BJ (cell line): ENCODE measurements at regions not wholly inside any gene's neighbourhood (a gene's known extent, or its start where the extent isn't known, plus 50 kb on each side); places are given as distances from the start of the nearest gene placed in this dataset.

Experiments
- CTCF ChIA-PET: fragments of 350-600 bp; formaldehyde crosslinking; extraction: SDS; loops from one replicate; lab custom pipeline; 2021; ENCODE audit warnings: antibody characterized with exemption, inconsistent platforms; lab: Yijun Ruan, JAX
- POLR2A ChIA-PET: fragments of 300-600 bp; sonication (Branson Sonifier 250); formaldehyde crosslinking; extraction: SDS; loops from one replicate; lab custom pipeline; 2021; ENCODE audit warnings: antibody characterized with exemption; lab: Charles Lee
- DNase-seq: peaks from one replicate; pipeline ENCODE4 v3.0.0-alpha.2; 2011; ENCODE audit warnings: low read depth
- H3K27me3 ChIP-seq: 2 replicates; pipeline ENCODE4 v1.6.0; 2011; ENCODE audit warnings: low read length; ENCODE audit not compliant: control insufficient read depth, insufficient read depth
- H3K36me3 ChIP-seq: 2 replicates; pipeline ENCODE4 v1.5.1; 2011; ENCODE audit warnings: low read length; ENCODE audit not compliant: control insufficient read depth, insufficient read depth
- H3K4me3 ChIP-seq: 2 replicates; pipeline ENCODE4 v1.5.1; 2011; ENCODE audit warnings: low read depth, mild to moderate bottlenecking, control low read depth, low read length
- CTCF ChIP-seq: IDR thresholded peaks from 2 replicates; pipeline ENCODE4 v1.5.1; 2011; ENCODE audit warnings: low read depth, mild to moderate bottlenecking, control low read depth, inconsistent platforms, low read length, moderate library complexity; ENCODE audit not compliant: insufficient read depth

DNA sequence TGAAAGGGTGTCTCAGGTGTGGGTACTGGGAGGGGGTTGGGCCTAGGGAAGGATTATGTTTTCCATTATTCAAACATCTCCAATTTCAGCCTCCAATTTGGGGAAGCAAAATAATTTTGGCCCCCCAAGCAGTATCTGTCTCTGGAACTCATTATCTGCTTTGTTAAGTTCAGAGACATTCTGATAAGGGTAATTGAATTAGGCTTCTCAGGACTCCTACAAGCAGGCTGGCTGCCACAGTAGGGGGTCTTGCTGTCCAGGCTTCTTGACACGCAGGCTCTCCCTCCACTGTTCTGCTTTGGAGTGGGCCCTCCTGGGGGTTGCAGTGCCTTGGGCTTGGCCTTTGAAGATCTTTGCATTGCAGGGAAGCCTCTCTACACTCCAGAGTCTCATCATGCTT lies 108.1 kb upstream of the SIX2 start:
- H3K4me3 ChIP-seq: no peak overlapping the region
- ChIA-PET CTCF (no interaction called here), POLR2A (no interaction called here)
- TF ChIP-seq CTCF: no peak
- H3K27me3 ChIP-seq: no peaks in the 10 kb centered on the region
- no peak for DNase-seq
- H3K36me3 ChIP-seq: no peaks in the 10 kb centered on the region

- TF ChIP-seq CTCF: no peak
- no peak overlapping the region for H3K4me3 ChIP-seq
- ChIA-PET CTCF (no interaction called here), POLR2A (no interaction called here)
- no peaks in the 10 kb centered on the region for H3K36me3 ChIP-seq
- no peak for DNase-seq
- H3K27me3 ChIP-seq: peaks cover 2% of the 10 kb centered on the region; the same call in 1 of the 2 replicates
Observed at GRCh38 chr2:45115181-45115580, 105.9 kb upstream of the SIX2 start.

DNA sequence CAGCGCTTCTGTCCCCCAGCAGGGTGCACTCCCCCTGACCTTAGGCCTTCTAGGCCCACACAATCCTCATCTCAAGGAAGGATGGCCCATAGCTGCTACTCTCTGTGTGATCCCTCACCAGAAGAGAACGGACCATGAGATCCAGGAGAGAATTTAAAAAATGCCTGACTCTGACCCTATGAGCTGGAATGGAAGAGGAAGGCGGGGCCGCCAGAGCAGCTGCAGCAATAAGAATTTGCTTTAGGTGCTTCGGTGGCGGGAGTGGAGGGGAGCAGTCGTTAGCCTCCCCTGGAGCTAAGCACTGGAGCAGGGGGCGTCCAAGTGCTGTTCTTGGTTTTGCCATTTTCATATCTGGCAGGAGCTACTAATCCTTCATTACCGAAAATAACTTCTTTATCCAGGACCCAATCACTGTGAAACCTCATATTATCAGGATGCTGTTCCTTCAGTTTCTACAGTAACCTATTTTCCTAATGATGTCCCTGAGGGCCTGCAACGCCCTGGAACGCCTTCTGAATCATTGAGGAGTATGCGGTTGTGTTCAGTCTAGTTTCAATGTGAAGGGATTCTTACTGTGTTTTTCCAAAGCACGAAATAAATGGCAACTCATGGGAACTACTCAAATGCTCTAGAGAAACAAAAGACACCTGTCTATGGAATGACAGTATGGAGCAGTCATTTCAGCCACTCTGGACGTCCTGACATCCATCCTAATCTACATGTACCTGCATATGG lies 105.1 kb upstream of the SIX2 start:
- CTCF ChIA-PET: no interaction called here
- no peak for TF ChIP-seq CTCF
- no peaks in the 10 kb centered on the region for H3K36me3 ChIP-seq

GRCh38 chr2:45112750-45113149 lies 103.5 kb upstream of the SIX2 start:
- TF ChIP-seq CTCF: no peak
- H3K27me3 ChIP-seq: peaks cover 5% of the 10 kb centered on the region
- ChIA-PET POLR2A (no interaction called here), CTCF (interaction anchor here (0.7 kb wide), 1 partner anchor 13 kb away, joined by 3 read pairs; no protein-coding TSS in a partner anchor)
- no peaks in the 10 kb centered on the region for H3K36me3 ChIP-seq
- H3K4me3 ChIP-seq: no peak overlapping the region
- DNase-seq: no peak

More for the DNA sequence above, 105.1 kb upstream of the SIX2 start:
- DNase-seq: no peak
- Histone ChIP-seq H3K4me3 (no peak overlapping the region), H3K27me3 (peaks cover 3% of the 10 kb centered on the region; the same call in 1 of the 2 replicates)
- POLR2A ChIA-PET: no interaction called here

DNA sequence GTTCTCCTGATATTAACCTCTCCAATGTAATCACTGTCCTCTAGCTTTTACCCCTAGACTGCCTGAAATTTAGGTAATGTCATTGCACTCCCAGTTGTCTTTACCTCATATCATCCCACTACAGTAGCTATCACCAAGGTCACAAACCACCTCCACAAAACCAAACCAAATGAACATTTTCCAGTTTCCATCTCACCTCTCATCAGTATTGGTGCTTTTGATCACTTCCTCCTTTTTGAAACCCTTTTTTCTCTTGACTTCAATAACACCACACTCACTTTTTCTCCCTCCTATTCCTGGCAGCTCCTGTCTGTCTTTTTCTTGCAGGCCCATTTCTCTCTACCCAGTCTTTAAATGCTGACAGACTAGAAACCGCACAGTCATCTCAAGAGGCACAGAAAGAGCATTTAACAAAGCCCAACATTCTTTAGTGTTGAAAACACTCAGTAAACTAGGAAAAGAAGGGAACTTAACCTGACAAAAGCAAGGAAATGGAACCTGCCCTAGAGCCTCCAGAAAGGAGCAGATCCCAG lies 95.9 kb upstream of the SIX2 start:
- TF ChIP-seq CTCF: no peak
- no peaks in the 10 kb centered on the region for H3K36me3 ChIP-seq
- H3K4me3 ChIP-seq: no peak overlapping the region
- ChIA-PET POLR2A (no interaction called here), CTCF (no interaction called here)
- H3K27me3 ChIP-seq: peaks cover 5% of the 10 kb centered on the region
- no peak for DNase-seq
